ENCODE measurements at regions not wholly inside any gene's neighbourhood (a gene's known extent, or its start where the extent isn't known, plus 50 kb on each side); places are given as distances from the start of the nearest gene placed in this dataset.
"Not testable (repeated sequence)": the region's sequence is repeated elsewhere in the genome, so short reads cannot be mapped to it uniquely, and the experiment has no call there.

DNA sequence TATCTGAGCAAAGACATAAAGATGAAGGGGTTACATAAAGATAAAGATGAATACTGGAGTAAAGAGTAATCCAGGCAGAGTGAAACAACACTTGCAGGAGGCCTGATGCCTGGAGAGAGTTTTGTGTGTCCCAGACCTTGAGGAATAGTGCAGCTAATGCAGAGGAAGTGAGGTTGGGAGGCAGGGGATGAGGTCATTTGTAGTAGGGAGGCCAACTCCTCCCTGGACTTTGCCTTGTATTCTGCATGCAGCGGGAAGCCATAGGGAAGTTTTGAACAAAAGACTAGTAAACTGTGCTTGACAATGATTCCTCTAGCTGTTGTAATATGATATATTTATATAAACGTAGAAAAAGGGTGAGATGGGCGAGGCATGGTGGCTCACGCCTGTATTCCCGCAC, 356.6 kb downstream of the KCNJ2 start:
- no peak for DNase-seq

DNA sequence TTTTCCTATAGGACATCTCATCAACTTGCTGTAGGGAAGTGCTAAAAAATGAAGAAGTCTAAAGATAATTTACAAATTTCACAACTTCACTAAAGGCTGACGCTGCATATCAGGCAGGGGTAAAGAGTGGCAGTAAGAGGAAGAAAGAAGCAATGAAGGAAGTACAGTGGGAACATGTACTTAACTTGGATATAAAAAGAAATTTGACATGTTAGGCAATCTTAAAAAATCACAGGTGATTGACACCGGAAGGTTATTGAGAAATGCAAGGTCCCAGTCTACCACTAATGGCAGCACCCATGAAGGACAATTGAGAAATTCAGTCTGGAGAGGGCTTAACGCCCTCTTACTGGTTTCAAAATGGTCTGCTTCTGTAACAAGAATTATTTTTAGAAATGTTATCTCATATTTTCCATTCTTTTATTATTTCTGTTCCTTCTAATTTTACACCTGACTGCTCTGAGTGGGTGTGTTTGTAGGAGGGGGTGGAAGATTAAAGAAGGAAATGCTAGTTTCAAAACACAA, 358.1 kb downstream of the KCNJ2 start:
- no peak for DNase-seq

DNA sequence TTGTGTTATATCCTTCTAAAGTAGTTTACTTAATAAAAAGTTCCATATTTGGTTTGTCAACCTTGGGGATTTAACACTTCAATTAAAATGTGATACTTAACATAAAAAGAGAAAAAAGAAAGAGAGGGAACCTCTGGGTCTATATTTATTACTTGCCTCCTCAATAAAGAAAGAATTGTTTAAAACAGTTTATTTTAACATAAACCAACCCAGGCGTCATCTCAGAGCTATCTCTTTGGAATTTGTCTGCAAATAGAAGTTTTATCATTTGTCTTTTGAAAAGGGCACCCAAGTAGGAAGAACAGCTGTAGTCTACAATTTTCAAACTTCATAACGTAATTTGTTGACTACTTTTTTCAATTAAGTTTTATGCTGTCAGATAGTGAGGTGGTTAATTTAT, 364.1 kb downstream of the KCNJ2 start:
- DNase-seq: no peak

DNA sequence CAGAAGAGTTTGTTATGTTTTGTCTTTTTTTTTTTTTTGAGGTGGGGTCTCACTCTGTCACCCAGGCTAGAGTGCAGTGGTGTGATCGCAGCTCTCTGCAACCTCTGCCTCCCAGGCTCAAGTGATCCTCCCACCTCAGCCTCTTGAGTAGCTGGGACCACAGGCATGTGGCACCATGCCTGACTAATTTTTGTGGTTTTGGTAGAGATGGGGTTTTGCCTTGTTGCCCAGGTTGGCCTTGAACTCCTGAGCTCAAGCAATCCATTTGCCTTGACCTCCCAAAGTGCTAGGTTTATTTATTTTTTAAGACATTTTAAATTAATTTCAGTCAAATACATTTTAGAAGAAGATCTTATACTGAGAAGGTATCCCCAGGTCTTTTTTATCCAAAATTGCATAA, 366.7 kb downstream of the KCNJ2 start:
- DNase-seq: no peak

DNA sequence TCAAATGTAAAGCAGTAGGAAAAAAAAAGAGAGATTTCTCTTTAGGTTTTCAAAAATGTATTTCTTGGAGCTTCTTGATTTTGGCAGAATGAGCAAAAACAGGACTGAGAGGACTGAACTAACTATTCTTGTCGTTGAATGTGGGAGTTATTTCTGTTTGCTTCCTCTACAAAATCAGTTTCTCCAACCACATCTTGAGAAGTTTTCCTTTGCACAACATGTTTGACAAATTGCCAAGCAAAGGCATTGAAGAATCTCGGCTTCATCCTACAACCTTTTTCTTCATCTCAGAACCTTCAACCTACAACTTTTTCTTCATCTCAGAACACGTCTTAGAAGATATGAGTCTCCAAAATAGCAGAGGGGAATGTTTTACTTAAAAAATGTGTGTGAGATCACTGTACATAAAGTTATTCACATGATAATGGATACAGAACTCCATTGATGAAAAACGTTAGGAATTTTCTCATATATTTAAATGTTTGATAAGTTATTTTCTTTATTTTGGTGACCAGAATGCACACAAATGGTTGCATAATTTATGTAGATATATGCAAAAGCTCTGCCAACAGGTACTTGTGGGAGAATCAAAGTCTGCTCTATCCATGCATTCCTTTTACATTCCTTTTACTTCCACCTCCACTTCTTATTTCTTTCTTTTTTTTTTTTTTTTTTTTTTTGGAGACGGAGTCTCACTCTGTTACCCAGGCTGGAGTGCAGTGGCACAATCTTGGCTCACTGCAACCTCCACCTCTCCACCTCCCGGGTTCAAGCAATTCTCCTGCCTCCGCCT, 370.0 kb downstream of the KCNJ2 start:
- DNase-seq: no peak

DNA sequence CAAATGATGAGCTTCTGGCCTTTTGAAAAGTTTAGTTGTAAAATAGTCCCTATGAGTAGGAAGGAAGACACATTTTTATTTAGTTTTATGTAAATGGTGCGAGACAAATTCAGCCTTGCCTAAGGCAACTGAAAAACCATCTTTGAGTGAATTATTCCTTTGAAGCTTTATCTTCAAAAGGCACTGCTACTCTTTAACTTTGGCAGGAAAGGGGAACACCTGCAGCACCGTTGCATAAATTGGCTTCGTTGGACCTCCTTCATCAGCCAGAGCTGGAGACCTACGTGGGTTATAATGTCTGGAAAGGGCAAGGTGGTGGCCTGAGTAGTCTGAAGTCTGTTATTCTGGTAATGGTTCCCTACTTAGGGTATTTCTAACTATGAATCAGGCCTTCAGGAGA, 373.5 kb downstream of the KCNJ2 start:
- DNase-seq: no peak

DNA sequence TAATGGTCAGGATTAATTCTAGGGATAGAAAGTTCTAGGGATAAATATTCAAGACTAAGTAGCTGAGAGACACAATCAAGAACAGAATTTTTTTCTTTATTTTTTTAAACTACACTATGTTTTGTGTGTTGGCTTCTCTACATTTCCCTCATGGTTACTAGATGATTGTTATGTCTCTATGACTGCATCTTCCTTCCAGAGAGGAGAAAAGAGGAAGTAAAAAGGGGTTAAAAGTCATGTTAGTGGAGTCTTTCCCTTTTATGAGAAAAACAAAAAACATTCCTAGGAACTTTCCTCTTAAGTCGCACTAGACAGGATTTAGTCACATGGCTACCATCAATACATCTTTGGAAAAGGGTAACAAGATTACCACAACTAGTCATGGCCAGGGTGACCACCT, 375.0 kb downstream of the KCNJ2 start:
- DNase-seq: no peak

DNA sequence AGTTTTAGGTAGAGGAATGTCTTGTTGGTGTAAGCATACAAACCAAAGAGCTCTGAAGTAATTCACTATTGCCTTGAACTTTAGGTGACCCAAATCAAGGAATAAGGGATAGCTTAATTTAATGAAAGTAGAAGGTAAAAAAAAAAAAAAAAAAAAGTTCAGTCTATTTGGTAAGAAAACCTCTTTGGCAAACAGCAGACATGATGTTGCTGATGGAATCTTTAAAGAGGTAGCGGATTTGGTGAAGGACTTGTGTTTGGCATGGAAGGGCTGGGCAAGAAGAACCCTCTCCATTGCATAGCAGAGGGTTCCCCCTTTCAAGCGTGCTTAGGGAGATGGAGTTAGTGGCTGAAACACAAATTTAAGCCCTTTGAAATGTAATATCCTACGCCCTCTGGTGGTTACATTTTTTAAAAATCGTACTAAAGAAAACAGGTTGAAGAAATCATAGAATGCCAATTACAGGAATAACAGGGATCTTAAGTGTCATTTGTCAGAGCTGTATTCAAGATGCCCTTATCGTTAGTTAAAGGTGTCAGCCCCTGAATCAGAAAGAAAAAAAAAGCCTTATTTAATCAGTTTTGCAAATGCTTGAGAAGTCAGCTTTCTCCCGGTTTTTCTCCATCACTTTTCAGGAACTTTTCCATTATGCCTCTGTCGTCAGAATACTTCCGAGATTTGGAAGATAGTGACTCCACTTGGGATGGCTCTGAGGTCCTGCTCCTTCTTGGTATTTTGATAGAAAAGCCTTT, 383.1 kb downstream of the KCNJ2 start:
- peak; percentile 28 for DNase-seq

DNA sequence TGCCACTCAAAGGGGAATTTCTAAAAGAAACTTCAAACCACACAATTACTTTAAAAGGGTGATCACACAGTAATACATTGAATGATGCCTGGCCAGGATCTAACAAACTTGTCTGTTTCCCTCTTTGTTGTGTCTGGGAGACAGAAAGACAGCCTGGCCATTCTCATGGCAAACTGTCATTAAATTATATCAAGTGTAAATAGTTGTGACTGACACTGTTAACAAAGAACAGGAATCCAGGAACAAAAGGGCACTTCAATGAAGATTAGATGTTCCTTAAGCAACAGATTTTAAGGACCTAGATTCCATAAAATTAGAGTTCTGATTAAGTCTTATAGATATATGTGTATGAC, 383.6 kb downstream of the KCNJ2 start:
- DNase-seq: no peak

DNA sequence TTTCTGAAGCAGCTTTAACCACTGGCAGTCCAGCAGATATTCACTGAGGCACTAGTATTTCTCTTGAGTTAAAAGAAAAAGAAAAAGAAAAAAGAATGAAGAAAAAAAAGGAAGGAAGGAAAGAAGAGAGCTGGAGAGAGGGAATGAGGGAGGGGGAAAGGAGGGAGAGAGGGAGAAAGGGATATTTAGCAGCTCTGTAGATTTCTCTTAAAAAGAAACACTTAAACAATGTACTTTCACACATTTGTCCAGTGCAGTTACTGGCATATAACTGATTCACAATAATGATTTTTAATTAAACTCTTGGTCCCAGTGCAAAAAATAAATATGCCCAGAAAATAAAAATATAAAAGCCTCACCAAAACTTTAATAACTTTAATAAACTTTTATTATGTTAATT, 386.4 kb downstream of the KCNJ2 start:
- no peak for DNase-seq

DNA sequence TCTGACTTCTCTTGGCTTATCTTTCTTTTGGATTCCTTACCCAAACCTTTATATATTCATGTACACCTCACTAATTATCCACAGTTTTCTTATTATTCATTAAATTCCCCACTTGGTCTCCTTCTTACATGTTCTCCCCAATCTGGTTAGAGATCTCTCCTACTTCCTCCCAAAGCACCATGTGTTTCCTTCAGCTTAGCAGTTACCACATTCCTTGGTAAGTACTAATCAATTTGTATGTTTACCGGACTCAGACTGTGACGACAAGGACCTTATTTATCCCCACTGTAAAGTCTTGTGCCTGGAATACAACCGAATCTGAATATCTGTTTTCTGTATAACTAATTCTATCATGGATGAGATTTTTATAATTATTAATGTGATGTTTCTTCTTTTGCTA, 389.5 kb downstream of the KCNJ2 start:
- DNase-seq: no peak

DNA sequence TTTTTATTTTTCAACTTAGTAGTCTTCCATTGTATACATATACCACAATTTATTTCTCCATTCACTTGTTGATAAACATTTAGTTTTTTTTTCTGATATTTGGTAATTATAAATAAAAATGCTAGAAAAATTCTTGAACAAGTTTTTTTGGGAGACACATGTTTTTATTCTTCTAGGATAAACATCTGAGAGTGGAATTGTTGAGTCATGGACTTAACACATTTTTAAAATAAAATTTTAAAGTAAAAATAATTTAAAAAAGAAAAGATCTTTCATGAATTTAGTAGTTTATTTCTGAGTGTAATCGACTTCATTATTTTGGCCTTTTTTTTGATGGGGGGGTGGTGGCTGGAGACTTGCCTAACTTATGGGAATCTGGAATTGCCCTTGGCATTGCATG, 391.1 kb downstream of the KCNJ2 start:
- no peak for DNase-seq

DNA sequence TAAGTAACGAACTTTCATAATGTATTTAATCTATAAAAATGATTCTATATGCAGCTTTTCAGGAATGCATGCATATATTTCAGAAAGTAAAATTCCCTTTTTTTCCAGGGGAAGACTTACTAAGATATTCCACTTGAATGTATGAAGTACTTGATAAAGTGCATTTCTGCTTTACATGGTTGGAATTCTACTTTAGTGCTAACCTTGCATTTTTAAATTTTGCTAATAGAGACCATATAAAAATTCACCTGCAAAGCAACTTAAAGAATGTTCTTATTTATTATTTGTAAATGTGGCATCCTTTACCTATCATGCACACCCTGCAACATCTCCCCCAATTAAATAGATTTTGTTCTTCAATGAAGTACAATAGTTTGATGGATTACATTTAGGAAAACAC, 392.8 kb downstream of the KCNJ2 start:
- DNase-seq: no peak

DNA sequence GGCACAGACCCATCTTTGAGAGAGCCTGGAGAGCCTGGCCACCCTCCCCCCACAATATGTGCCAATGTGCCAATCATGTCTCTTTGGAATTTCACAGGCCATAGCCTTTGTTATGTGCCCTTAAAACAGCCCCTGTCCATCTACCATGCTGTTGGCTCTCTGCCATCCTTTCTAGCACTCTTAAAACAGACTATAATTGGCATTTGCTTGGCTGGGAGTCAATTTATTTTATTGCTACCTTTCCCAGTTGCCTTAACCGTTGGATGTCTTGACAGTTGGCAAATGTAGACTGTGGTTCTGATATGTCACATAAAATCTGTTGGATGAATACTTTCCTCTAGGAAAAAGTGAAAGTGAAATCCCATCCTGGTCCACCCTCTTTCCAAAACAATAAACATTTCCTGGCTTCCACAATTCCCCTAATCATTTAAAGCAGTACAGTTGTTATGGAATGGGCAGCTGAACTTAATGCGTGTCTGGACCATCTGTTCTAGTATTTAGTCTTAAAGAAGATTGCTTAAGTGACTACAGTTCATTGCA, 394.0 kb downstream of the KCNJ2 start:
- DNase-seq: no peak

DNA sequence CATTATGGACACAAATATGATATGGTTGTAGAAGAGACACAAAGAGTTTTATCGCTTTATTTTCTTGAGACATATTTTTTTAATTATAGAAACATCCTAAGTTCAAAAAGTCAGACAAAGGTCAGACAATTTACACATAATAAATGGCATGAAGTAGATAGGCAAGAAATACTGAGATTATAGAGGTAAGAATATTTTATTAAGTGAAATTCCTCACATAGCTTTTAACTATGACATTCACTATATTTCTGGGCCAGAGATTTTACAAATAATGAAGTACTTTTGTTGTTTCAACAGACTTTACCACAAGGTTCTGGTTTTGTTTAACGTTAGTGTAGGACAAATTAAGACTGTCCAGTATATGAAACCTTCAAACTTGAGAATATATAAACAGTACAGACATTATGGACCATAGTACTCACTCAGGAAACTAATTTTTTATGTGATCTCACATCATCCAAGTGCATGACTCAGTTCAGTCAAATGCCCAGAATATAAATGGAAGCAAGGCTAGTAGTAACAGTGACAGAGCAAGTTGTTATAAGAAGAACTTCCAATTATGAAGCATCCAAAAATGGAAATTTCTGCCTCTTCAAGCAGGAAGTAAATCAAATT, 394.8 kb downstream of the KCNJ2 start:
- DNase-seq: no peak

DNA sequence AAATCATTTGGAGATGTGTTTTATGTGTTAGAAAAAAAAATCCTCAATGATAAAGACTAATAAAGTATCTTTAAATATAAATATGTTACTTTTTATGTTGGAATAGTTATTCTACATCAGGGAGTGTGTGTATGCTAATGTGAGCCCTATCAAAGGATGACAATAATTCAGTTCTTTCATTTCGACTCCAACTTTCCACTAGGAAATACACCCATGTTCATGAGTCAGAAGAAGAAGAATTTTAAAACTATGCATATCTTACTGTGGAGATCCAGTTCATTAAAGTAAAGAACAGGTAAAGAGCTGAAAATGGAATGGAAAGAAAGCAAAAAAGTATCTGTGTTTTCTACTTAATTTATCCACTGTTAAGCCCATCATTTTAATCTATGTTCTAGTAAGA, 399.8 kb downstream of the KCNJ2 start:
- DNase-seq: no peak

DNA sequence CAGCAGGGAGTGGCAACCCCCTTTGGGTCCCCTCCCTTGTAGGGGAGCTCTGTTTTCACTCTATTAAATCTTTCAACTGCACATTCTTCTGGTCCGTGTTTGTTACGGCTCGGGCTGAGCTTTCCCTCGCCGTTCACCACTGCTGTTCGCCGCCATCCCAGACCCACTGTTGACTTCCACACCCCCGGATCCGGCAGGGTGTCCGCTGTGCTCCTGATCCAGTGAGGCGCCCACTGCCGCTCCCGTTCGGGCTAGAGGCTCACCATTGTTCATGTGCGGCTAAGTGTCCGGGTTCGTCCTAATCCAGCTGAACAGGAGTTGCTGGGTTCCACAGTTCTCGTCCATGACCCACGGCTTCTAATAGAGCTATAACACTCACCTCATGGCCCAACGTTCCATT, 408.1 kb downstream of the KCNJ2 start:
- DNase-seq: no peak

DNA sequence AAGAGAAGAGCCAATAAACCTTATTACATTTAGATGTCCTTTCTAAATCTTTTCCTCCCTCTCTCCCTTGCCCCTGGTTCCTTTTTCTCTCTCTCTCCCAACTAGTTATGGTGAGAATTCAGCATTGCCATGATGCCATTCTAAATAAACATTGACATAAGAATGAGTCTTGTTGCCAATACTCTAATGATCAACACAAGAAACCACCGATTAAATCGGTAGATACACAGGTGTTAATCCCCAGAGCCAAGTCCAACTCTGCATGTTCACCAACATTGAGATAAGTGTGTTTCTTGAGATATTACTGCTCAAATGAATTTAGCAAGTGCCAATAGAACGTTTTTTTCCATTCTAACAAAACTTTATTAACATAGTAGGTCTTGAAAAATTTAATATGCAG, 412.1 kb downstream of the KCNJ2 start:
- DNase-seq: no peak

DNA sequence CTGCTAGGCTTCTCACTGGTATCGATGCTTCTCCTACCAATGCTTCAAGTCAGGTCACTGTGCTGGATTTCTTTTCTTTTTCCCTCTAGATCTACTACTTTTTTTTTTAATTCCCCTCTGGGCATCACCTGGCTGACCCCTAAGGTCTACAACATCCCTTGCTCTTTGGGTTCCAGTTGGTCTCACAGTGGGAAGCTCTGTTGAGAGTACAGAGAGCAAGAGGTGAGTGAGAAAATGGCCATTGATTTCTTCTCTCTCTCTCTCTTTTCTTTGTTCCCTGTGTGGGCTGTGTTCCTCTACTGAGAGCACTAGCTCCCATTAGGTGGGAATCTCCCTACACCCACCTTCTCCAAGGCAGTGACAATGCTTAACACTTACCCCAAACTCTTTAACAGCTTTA, 413.4 kb downstream of the KCNJ2 start:
- DNase-seq: no peak

DNA sequence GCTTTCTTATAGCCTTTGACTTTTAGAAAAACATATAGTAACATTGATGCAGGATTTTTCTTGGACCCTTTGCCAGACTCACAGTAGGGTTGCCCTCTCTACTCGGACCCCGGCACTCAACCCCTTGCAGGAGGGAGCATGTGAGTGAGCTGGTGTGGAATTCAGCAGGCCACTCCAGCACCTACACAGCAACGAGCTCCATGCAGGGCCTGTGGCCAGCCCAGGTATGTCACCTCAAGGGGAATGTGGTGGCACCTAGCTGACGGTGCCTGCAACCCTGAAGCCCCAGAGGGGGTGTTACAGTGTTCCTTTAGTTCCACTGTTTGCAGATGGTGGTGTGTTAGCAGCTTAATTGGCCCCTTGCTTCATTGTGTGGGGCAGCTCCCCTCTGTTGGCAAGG, 414.9 kb downstream of the KCNJ2 start:
- no peak for DNase-seq

DNA sequence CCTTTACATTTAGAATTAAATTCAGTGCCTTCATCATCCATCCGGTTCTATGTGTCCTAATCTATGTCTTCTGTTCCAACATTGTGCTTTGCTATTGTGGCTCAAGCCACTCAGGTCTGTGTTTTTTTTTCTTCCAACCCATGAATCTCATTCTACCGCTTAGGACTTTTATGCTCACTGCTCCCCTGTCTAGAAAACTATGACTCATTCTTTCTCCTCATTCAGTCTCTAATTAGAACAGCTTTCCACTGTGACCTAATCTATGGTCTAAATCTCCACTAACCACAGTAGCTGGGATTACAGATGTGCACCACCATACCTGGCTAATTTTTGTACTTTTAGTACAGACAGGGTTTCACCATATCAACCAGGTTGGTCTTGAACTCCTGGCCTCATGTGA, 418.7 kb downstream of the KCNJ2 start:
- DNase-seq: no peak

DNA sequence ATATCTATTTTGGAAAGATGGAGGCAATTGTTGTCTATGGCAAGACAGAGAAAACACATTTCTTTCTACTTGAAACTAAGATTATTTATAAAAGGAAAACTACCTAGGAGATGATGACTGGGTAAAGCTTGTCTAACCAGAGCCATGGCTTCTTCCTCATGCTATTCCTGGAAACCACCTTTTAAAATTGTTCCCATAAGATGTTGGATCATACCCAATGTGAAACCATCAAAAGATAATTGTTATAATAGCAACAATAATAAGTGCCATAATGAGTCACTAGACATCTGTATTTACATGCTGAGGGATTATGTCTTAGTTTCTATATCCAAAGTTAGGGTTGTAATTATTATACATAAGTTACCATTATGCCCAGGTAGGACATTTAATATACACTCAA, 428.4 kb downstream of the KCNJ2 start:
- DNase-seq: no peak

DNA sequence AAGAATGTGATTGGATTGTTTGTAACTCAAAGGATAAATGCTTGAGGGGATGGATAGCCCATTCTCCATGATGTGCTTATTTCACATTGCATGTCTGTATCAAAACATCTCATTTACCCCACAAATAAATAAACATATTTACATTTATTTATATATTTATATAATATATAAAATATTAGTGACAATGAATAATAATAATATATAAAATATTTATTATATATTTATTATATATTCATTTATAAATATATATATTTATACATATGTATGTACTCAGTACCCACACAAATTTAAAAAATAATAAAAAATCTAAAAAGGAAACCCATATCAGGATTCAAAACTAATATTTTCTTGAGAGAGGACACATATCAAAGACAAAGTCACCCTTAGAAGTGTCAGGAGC, 429.9 kb downstream of the KCNJ2 start:
- no peak for DNase-seq

DNA sequence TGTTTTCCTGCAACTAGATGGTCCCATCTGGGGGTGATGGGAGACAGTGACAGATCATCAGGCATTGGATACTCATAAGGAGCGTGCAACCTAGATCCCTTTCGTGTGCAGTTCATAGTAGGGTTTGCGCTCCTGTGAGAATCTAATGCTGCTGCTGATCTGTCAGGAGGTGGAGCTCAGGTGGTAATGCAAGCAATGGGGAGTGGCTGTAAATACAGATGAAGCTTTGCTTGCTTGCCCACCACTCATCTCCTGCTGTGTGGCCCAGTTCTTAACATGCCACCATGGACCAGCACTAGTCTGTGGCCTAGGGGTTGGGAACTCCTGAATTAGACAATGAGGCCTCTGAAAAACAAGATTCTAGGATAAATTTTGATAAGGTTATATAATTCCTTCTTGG, 430.6 kb downstream of the KCNJ2 start:
- not testable (repeated sequence) for DNase-seq

All from NCI-H526 treated with DMSO at 0.1 percent for 48 hours (cell line).